Ovary (tissue), 7 donors: ENCODE measurements at regions not wholly inside any gene's neighbourhood (a gene's known extent, or its start where the extent isn't known, plus 50 kb on each side); places are given as distances from the start of the nearest gene placed in this dataset.
"Not testable (repeated sequence)": the region's sequence is repeated elsewhere in the genome, so short reads cannot be mapped to it uniquely, and the experiment has no call there.

Experiments used
- DNase-seq, 5 donors: peaks; one replicate each; pipeline ENCODE4 v3.0.0-alpha.2; 2019 to 2020
- H3K27ac ChIP-seq, 2 donors: fragments of 200-600 bp; one replicate each; pipeline versions ENCODE4 v1.5.1 to v1.8.0; 2019 to 2022
- H3K27me3 ChIP-seq: fragments of 200-600 bp; one replicate; pipeline ENCODE4 v1.8.0; 2022
- H3K36me3 ChIP-seq: fragments of 200-600 bp; sonication (generic); one replicate; pipeline ENCODE4 v1.5.1; 2019
- H3K4me1 ChIP-seq: one replicate; pipeline ENCODE4 v1.8.1; 2013; ENCODE audit warnings: mild to moderate bottlenecking, moderate library complexity; ENCODE audit not compliant: insufficient read depth
- H3K4me3 ChIP-seq: fragments of 200-600 bp; sonication (generic); one replicate; pipeline ENCODE4 v1.5.1; 2017
- H3K9me3 ChIP-seq, 2 donors: fragments of 200-600 bp in 1 of 2; sonication (generic) in 1 of 2; one replicate each; pipeline versions ENCODE4 v1.5.1 to v1.8.1; 2013 to 2019; ENCODE audit warnings: mild to moderate bottlenecking in 1 of 2, moderate library complexity in 1 of 2
- EP300 ChIP-seq: sonication (generic); formaldehyde crosslinking; IDR thresholded peaks from one replicate; pipeline ENCODE4 v1.6.1; 2017; ENCODE audit warnings: antibody characterized with exemption
- POLR2A ChIP-seq: fragments of 450-650 bp; IDR thresholded peaks from one replicate; pipeline ENCODE4 v1.6.1; 2017; ENCODE audit warnings: antibody characterized with exemption, mild to moderate bottlenecking, moderate library complexity
- WGBS, 3 donors: extraction: QIAGEN DNeasy Blood & Tissue Kit in 1 of 3; methylation state at CpG; one replicate each; pipeline versions ENCODE4 v1.1.5 to v1.1.7; 2013 to 2017; 5-methylcytosine and 5-hydroxymethylcytosine counted together
- intact Hi-C, 4 donors: fragments of 100-400 bp; cut with DNase I; formaldehyde crosslinking; loops; one replicate each; pipeline versions ENCODE4 v1.11.0 to v1.15.1; 2022 to 2023
- TF ChIP-seq, protein P1 (sequence below), 3 donors: fragments of 450-650 bp in 2 of 3; fragments of 200-600 bp in 1 of 3; IDR thresholded peaks; one replicate each; pipeline versions ENCODE4 v1.5.1 to v1.8.0; 2016 to 2022; ENCODE audit warnings: antibody characterized with exemption in 3 of 3, mild to moderate bottlenecking in 1 of 3
- donor health status: DM: no; HTN: no; CAD: no; lungs with moderate emphysema.
- donor health status: DM: no; HTN: no; CAD: no.
- donor health status: Bipolar disorder and iron deficiency.
- donor health status: DM: no; HTN: no; CAD: no.
- donor health status: DM: yes; HTN: yes; CAD: no.

DNA sequence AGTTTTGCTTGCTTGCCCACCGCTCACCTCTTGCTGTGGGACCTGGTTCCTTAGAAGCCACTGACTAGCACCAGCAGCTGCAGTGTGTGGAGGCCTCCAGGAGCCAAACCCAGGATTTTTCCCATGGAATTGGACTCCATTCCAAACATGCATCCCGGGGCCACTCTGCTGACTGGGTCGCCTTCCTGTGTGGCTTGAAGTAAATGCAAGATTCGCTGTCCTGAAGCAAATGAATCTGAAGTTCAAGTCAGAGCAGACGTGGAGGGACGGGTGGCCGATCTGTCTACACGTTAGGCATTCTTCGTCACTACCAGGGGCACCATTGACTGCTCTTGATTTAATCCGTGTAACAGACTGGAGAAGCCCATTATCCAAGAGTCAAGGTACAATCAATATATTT lies 109.0 kb downstream of the SHOX start:
- no peak for DNase-seq
- Histone ChIP-seq H3K27me3 (no peaks in the 10 kb centered on the region), H3K9me3 (no peaks in the 10 kb centered on the region), H3K4me1 (no peaks in the 10 kb centered on the region), H3K27ac (no peak overlapping the region), H3K4me3 (no peak overlapping the region), H3K36me3 (no peaks in the 10 kb centered on the region)
- intact Hi-C loops = no loop called here
- WGBS, 3 donors = 74 to 83% (median 75%) methylated on average over 10 of the region's 10 CpGs
- TF ChIP-seq POLR2A (no peak), EP300 (no peak)
- TF ChIP-seq, protein P1, sequence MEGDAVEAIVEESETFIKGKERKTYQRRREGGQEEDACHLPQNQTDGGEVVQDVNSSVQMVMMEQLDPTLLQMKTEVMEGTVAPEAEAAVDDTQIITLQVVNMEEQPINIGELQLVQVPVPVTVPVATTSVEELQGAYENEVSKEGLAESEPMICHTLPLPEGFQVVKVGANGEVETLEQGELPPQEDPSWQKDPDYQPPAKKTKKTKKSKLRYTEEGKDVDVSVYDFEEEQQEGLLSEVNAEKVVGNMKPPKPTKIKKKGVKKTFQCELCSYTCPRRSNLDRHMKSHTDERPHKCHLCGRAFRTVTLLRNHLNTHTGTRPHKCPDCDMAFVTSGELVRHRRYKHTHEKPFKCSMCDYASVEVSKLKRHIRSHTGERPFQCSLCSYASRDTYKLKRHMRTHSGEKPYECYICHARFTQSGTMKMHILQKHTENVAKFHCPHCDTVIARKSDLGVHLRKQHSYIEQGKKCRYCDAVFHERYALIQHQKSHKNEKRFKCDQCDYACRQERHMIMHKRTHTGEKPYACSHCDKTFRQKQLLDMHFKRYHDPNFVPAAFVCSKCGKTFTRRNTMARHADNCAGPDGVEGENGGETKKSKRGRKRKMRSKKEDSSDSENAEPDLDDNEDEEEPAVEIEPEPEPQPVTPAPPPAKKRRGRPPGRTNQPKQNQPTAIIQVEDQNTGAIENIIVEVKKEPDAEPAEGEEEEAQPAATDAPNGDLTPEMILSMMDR (IDR thresholded peaks at IDR 0.05) = no peak

DNA sequence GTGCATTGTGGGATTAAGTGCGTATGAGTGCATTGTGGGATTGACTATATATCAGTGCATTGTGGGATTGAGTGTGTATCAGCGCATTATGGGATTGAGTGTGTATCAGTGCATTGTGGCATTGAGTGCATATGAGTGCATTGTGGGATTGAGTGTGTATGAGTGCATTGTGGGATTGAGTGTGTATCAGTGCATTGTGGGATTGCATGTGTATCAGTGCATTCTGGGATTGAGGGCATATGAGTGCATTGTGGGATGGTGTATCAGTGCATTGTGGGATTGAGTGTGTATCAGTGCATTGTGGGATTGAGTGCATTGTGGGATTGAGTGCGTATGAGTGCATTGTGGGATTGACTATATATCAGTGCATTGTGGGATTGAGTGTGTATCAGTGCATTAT lies 106.4 kb downstream of the SHOX start:
- intact Hi-C loops = not testable (repeated sequence)
- WGBS, 3 donors = 80 to 92% (median 91%) methylated on average over 3 of the region's 3 CpGs

DNA sequence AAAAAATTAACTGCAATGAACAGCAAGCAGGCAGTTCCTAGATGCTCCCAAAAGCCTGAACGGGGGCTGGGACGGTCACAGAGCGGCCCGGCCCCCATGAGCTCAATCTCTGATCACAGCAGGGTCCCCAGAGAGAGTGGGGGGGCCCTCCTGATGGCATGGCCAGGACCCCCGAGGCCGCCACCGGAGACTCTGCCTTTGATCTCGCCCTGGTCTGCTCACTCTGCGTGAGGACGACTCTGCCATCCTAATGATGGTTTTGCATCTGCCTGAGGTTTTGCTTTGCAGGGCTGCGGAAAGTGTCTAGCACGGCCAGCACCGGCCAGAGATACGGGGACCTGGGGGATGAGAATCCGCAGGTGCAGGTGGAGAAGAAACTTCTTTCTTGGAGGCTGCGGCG lies 103.8 kb downstream of the SHOX start:
- H3K9me3 ChIP-seq = no peaks in the 10 kb centered on the region
- H3K36me3 ChIP-seq = no peaks in the 10 kb centered on the region
- intact Hi-C loops = no loop called here
- WGBS, 3 donors = 41 to 46% (median 43%) methylated on average over 17 of the region's 17 CpGs
- H3K27me3 ChIP-seq = no peaks in the 10 kb centered on the region
- H3K4me3 ChIP-seq = no peak overlapping the region
- H3K27ac ChIP-seq = no peak overlapping the region
- no peak for TF ChIP-seq POLR2A
- no peak for TF ChIP-seq EP300
- TF ChIP-seq, protein P1 (IDR thresholded peaks at IDR 0.05) = no peak
- H3K4me1 ChIP-seq = no peaks in the 10 kb centered on the region
- no peak for DNase-seq

More for the DNA sequence above, 106.4 kb downstream of the SHOX start:
- H3K4me1 ChIP-seq, H3K4me3 ChIP-seq, H3K27me3 ChIP-seq, H3K27ac ChIP-seq, DNase-seq, H3K36me3 ChIP-seq, H3K9me3 ChIP-seq: not testable (repeated sequence)

DNA sequence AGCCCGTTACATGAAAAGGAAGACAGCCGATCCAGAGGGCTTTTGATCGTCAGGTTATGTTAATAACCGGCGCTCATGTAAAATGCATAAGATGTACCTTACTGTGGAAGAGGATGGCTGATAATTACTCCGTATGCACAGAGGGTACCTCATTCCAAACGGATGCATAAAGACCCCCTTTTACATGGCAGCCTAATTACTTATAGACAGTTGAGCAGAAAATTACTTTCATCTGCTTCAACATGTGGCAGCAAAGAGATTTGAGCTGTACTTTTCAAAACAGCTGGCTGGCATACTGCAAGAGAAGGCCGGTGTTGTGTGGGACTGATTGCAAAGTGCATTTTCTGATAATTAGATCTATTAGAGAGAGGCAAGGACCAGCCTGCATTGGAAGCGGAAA lies 103.4 kb downstream of the SHOX start:
- 71 to 74% (median 74%) methylated on average over 9 of the region's 9 CpGs for WGBS, 3 donors

DNA sequence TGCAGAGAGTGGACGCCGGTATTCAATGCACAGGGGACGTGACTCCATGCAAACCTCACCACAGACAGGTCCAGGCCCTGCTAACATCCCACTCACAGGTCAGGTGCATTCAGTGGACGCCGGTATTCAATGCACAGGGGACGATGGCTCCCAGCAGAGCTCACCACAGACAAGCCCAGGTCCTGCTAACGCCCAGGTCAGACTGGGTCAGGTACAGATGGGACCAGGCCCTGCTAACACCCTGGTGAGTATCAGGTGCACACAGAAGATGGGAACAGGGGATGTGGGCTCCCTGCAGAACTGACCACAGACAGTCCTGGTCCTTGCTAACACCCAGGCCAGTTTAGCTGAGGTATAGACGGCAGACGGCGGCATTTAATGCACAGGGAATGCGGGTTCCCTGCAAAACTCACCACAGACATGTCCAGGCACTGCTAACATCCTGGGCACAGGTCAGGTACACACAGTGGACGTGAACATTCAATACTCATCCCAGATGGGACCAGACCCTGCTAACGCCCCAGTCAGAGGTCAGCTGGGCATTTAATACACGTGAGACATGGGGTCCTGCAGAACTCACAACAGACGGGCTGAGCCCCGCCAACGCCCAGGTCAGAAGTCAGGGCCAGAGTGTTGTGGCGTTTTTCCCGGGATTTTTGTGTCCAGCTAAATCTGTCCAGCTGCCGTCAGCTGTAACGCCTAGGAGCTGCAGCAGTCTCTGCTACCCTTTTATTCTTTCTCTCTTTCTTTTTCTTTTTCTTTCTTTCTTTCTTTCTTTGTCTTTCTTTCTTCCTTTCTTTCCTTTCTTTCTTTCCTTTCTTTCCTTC lies 99.2 kb downstream of the SHOX start:
- no peaks in the 10 kb centered on the region for H3K4me1 ChIP-seq
- H3K36me3 ChIP-seq = no peaks in the 10 kb centered on the region
- 54 to 67% (median 59%) methylated on average over 21 of the region's 21 CpGs for WGBS, 3 donors
- no peak for TF ChIP-seq POLR2A
- TF ChIP-seq, protein P1 (IDR thresholded peaks at IDR 0.05) = no peak
- TF ChIP-seq EP300 = no peak
- H3K27me3 ChIP-seq = no peaks in the 10 kb centered on the region
- intact Hi-C loops = no loop called here
- no peaks in the 10 kb centered on the region for H3K9me3 ChIP-seq
- H3K27ac ChIP-seq = no peak overlapping the region
- no peak for DNase-seq
- H3K4me3 ChIP-seq = no peak overlapping the region

More for the DNA sequence above, 103.4 kb downstream of the SHOX start:
- Histone ChIP-seq H3K4me1 (no peaks in the 10 kb centered on the region), H3K9me3 (no peaks in the 10 kb centered on the region), H3K27ac (no peak overlapping the region), H3K27me3 (no peaks in the 10 kb centered on the region), H3K4me3 (no peak overlapping the region), H3K36me3 (no peaks in the 10 kb centered on the region)
- DNase-seq = no peak
- intact Hi-C loops = no loop called here
- TF ChIP-seq, protein P1 (IDR thresholded peaks at IDR 0.05) = no peak
- no peak for TF ChIP-seq EP300
- TF ChIP-seq POLR2A = no peak

DNA sequence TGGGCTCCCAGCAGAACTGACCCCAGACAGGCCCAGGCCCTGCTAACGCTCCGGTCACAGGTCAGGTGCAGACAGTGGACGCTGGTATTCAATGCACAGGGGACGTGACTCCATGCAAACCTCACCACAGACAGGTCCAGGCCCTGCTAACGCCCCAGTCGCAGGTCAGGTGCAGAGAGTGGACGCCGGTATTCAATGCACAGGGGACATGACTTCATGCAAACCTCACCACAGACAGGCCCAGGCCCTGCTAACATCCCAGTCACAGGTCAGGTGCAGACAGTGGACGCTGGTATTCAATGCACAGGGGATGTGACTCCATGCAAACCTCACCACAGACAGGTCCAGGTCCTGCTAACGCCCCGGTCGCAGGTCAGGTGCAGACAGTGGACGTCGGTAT lies 98.5 kb downstream of the SHOX start:
- H3K27ac ChIP-seq, intact Hi-C loops, DNase-seq, H3K4me3 ChIP-seq, H3K9me3 ChIP-seq, H3K27me3 ChIP-seq, H3K4me1 ChIP-seq, H3K36me3 ChIP-seq: not testable (repeated sequence)
- 76 to 86% (median 81%) methylated on average over 9 to 14 of the region's 14 CpGs for WGBS, 3 donors

DNA sequence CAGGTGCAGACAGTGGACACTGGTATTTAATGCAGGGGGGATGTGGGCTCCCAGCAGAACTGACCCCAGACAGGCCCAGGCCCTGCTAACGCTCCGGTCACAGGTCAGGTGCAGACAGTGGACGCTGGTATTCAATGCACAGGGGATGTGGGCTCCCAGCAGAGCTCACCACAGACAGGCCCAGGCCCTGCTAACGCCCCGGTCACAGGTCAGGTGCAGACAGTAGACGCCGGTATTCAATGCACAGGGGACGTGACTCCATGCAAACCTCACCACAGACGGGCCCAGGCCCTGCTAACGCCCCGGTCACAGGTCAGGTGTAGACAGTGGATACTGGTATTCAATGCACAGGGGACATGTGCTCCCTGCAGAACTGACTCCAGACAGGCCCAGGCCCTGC lies 98.0 kb downstream of the SHOX start:
- intact Hi-C loops, H3K27ac ChIP-seq, H3K4me3 ChIP-seq, DNase-seq, H3K27me3 ChIP-seq, H3K36me3 ChIP-seq, H3K9me3 ChIP-seq, H3K4me1 ChIP-seq: not testable (repeated sequence)
- WGBS, 3 donors = 70 to 75% methylated on average over 11 of the region's 11 CpGs; no CpG with 5 or more reads in 1 of the 3 donors
